Psoas muscle (tissue), 7 donors: ENCODE measurements at regions not wholly inside any gene's neighbourhood (a gene's known extent, or its start where the extent isn't known, plus 50 kb on each side); places are given as distances from the start of the nearest gene placed in this dataset.

Source experiments
- ATAC-seq, 4 donors: fragments of 200-7000 bp; cut with Tn5 transposase; one replicate each; pipeline ENCODE4 v1.9.1; 2020; ENCODE audit warnings: moderate library complexity in 3 of 4, mild to moderate bottlenecking in 2 of 4
- DNase-seq, 2 donors: peaks; one replicate each; pipeline ENCODE4 v3.0.0-alpha.2; 2020
- H3K27ac ChIP-seq: fragments of 200-600 bp; one replicate; pipeline ENCODE4 v1.8.0; 2022
- H3K27me3 ChIP-seq, 3 donors: fragments of 200-600 bp in 1 of 3; one replicate each; pipeline versions ENCODE4 v1.6.1 to v1.8.0; 2013 to 2022; ENCODE audit warnings: low read length in 2 of 3, mild to moderate bottlenecking in 2 of 3, moderate library complexity in 1 of 3; ENCODE audit not compliant: insufficient read depth in 3 of 3
- H3K36me3 ChIP-seq, 2 donors: fragments of 200-600 bp in 1 of 2; one replicate each; pipeline versions ENCODE4 v1.6.1 to v1.8.0; 2013 to 2022; ENCODE audit warnings: low read depth in 1 of 2, mild to moderate bottlenecking in 1 of 2, moderate library complexity in 1 of 2; ENCODE audit not compliant: insufficient read depth in 1 of 2
- H3K4me1 ChIP-seq: fragments of 200-600 bp; one replicate; pipeline ENCODE4 v1.8.0; 2022
- H3K4me3 ChIP-seq: fragments of 200-600 bp; one replicate; pipeline ENCODE4 v1.8.0; 2022; ENCODE audit warnings: mild to moderate bottlenecking
- H3K9me3 ChIP-seq: fragments of 200-600 bp; one replicate; pipeline ENCODE4 v1.8.0; 2022
- WGBS, 3 donors: extraction: QIAGEN DNeasy Blood & Tissue Kit; methylation state at CpG; one replicate each; pipeline versions ENCODE4 v1.1.6 to v1.1.7; 2013; 5-methylcytosine and 5-hydroxymethylcytosine counted together
- intact Hi-C, 2 donors: fragments of 100-400 bp; cut with DNase I; formaldehyde crosslinking; loops; one replicate each; pipeline versions ENCODE4 v1.11.0 to v1.14.2; 2022
- TF ChIP-seq, protein P1 (sequence below): fragments of 200-600 bp; IDR thresholded peaks from one replicate; pipeline ENCODE4 v1.8.0; 2022; ENCODE audit warnings: antibody characterized with exemption
- donor health status: healthy with polysubstance abuse.
- donor health status: DM: no; HTN: no; CAD: no; lungs with moderate emphysema.
- donor health status: Bipolar disorder and iron deficiency.
- donor health status: healthy.
- donor health status: DM: yes; HTN: yes; CAD: no.
- donor health status: DM: no; HTN: no; CAD: no.
- donor health status: DM: yes; HTN: yes; CAD: no.

DNA sequence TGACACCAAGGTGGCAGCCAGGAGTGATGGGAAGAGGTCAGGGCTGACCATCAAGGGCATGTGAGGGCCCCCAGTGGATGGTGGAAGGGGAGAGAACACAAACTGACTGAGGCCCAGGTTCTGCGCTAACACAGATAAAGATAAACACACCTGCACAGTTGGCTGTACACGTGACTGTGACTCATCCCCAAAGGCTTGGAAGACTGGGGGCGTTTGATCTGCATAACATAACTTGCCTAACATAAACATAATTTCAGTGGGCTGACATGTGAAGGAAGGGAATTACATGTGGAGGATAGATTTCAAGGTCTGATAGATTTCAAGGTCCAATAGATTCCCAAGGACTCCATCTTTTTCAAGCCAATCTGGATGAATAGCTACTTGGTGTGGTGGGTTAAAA lies 100.9 kb upstream of the TNRC6C start:
- TF ChIP-seq, protein P1, sequence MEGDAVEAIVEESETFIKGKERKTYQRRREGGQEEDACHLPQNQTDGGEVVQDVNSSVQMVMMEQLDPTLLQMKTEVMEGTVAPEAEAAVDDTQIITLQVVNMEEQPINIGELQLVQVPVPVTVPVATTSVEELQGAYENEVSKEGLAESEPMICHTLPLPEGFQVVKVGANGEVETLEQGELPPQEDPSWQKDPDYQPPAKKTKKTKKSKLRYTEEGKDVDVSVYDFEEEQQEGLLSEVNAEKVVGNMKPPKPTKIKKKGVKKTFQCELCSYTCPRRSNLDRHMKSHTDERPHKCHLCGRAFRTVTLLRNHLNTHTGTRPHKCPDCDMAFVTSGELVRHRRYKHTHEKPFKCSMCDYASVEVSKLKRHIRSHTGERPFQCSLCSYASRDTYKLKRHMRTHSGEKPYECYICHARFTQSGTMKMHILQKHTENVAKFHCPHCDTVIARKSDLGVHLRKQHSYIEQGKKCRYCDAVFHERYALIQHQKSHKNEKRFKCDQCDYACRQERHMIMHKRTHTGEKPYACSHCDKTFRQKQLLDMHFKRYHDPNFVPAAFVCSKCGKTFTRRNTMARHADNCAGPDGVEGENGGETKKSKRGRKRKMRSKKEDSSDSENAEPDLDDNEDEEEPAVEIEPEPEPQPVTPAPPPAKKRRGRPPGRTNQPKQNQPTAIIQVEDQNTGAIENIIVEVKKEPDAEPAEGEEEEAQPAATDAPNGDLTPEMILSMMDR = no peak
- intact Hi-C loops = no loop called here
- Histone ChIP-seq H3K27ac (no peak overlapping the region), H3K27me3 (peaks cover 0 to 4% (median 0%) of the 10 kb centered on the region in 3 donors), H3K4me1 (no peaks in the 10 kb centered on the region), H3K4me3 (no peak overlapping the region), H3K9me3 (no peaks in the 10 kb centered on the region), H3K36me3 (no peaks in the 10 kb centered on the region)
- no peak for ATAC-seq
- DNase-seq = no peak
- 88 to 93% (median 89%) methylated on average over 3 of the region's 3 CpGs for WGBS, 3 donors

DNA sequence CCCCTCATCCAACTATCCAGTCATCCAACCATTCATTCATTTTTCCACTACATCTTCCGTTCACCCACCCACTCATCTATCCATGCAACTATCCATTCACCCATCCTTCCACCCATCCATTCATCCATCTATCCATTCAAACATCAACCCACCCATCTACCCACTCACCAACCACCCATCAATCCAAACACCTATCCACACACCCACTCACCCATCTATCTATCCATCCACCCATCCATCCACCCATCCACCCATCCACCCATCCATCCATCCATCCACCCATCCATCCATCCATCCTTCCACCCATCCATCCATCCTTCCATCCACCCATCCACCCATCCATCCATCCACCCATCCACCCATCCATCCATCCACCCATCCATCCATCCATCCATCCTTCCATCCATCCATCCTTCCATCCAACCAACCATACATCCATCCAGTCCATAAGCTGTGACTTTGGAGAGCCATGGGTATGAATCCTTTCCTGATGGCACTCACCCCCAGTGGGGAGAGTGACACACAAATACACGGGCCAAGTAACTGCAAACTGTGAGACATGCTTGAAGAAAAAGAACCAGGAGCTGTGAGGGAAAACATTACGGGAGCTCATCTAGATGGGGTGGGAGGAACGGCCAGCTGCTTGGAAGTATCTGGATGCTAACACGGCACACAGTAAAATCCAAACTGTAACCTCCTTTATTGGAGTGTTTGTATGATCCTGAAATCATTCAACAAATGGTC lies 100.0 kb upstream of the TNRC6C start:
- WGBS, 3 donors = 50 to 60% (median 55%) methylated on average over 5 of the region's 5 CpGs
- H3K36me3 ChIP-seq = no peaks in the 10 kb centered on the region
- no peaks in the 10 kb centered on the region for H3K9me3 ChIP-seq
- ATAC-seq = no peak
- intact Hi-C loops = no loop called here
- TF ChIP-seq, protein P1 = no peak
- H3K27me3 ChIP-seq = peaks cover 0 to 4% (median 0%) of the 10 kb centered on the region in 3 donors
- H3K27ac ChIP-seq = no peak overlapping the region
- H3K4me1 ChIP-seq = peaks cover 3% of the 10 kb centered on the region
- no peak overlapping the region for H3K4me3 ChIP-seq
- DNase-seq = no peak

DNA sequence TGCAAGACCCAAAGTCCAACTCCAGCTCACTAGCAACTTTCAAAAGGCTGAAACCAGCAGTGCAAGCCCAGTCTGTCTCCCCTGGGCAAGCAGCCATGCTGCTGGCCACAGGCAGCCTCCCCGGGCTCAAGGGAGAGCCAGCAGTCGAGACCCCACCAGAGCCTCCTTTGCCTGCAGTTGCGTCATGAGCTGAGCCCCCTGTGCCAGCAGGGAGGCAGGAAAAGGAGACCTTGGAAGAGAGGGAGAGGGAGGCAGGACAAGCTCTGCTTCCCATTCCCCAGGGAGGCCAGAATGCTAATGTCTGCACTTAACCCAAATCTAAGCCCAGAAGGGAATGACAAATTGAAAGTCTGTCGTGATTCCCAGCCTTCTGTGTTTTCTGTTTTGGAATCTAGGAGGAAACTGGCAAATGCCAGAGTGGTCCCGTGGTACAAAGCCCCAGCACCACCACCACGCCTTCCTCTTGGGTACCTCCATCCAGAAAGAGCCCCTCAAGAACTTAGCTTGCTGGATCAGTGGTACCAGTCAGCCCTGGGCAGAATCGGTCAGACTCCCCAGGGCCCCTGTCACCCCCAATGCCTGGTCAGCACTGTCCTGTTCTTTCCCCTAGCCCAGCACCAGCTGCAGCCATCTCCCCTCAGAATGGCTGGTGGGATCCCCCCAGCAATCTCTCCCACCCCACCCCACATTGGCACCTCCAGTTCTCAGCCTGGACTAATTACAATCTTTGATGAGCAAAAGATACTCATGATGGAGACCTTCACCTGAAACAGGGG lies 99.3 kb upstream of the TNRC6C start:
- TF ChIP-seq, protein P1 = no peak
- intact Hi-C loops = no loop called here
- H3K4me3 ChIP-seq = no peak overlapping the region
- DNase-seq (no peak), ATAC-seq (no peak)
- H3K9me3 ChIP-seq = no peaks in the 10 kb centered on the region
- no peaks in the 10 kb centered on the region for H3K36me3 ChIP-seq
- 41 to 53% (median 46%) methylated on average over 7 of the region's 7 CpGs for WGBS, 3 donors
- peaks cover 0 to 4% (median 0%) of the 10 kb centered on the region in 3 donors for H3K27me3 ChIP-seq
- peaks cover 7% of the 10 kb centered on the region for H3K4me1 ChIP-seq
- no peak overlapping the region for H3K27ac ChIP-seq

DNA sequence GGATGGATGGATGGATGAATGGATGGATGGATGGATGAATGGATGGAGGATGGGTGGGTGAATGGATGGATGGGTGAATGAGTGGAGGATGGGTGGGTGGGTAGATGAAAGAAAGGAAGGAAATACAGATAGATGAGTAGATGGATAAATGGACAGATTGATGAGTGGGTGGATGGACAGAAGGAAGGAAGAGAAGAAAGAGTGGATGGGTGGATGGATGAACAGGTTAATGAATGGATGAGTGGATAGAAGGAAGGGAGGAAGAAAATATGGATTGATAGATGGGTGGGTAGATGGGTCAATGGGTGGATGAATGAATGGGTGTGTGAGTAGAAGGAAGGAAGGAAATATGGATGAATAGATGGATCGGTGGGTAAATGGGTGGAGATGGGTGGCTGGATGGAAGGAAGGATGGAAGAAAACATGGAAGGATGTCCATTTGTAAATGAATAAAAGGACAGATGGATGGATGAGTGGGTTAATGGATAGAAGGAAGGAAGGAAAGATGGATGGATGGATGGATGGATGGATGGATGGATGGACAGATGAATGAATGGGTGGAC lies 97.3 kb upstream of the TNRC6C start:
- Histone ChIP-seq H3K27ac (no peak overlapping the region), H3K9me3 (no peaks in the 10 kb centered on the region), H3K4me3 (no peak overlapping the region), H3K27me3 (peaks cover 0 to 4% (median 0%) of the 10 kb centered on the region in 3 donors), H3K36me3 (no peaks in the 10 kb centered on the region), H3K4me1 (peaks cover 7% of the 10 kb centered on the region)
- ATAC-seq (no peak), DNase-seq (no peak)
- intact Hi-C loops = no loop called here
- WGBS, 3 donors = 70 to 96% (median 91%) methylated on average over 1 of the region's 1 CpG
- TF ChIP-seq, protein P1 = no peak
